HAP-1 (cell line): ENCODE measurements at regions not wholly inside any gene's neighbourhood (a gene's known extent, or its start where the extent isn't known, plus 50 kb on each side); places are given as distances from the start of the nearest gene placed in this dataset.
"Not testable (repeated sequence)": the region's sequence is repeated elsewhere in the genome, so short reads cannot be mapped to it uniquely, and the experiment has no call there.

ENCODE experiments used
- DNase-seq, 2 experiments: peaks; one replicate each; pipeline ENCODE4 v3.0.0-alpha.2; 2016 to 2020; ENCODE audit warnings: low spot score in 2 of 2
- H3K27me3 ChIP-seq: fragments of 250-450 bp; sonication (Bioruptor Pico); 2 replicates; pipeline ENCODE4 v1.5.1; 2020; ENCODE audit warnings: low read depth, mild to moderate bottlenecking, moderate library complexity
- H3K36me3 ChIP-seq: fragments of 250-450 bp; sonication (Bioruptor Pico); replicated peaks from 2 replicates; pipeline ENCODE4 v1.5.1; 2020; ENCODE audit warnings: mild to moderate bottlenecking
- H3K4me1 ChIP-seq: fragments of 250-450 bp; sonication (Bioruptor Pico); 2 replicates; pipeline ENCODE4 v1.5.1; 2020; ENCODE audit warnings: mild to moderate bottlenecking
- H3K4me3 ChIP-seq: fragments of 250-450 bp; sonication (Bioruptor Pico); 2 replicates; pipeline ENCODE4 v1.5.1; 2020; ENCODE audit warnings: mild to moderate bottlenecking, moderate library complexity
- H3K9me3 ChIP-seq: fragments of 250-450 bp; sonication (Bioruptor Pico); 2 replicates; pipeline ENCODE4 v1.5.1; 2020; ENCODE audit warnings: mild to moderate bottlenecking, moderate library complexity
- in situ Hi-C: fragments of 300-500 bp; cut with MboI; formaldehyde crosslinking; loops from 3 replicates; pipeline ENCODE4 v1.14.3; 2020; ENCODE audit warnings: low sequenced_read_pairs, inconsistent platforms, mixed read lengths

DNA sequence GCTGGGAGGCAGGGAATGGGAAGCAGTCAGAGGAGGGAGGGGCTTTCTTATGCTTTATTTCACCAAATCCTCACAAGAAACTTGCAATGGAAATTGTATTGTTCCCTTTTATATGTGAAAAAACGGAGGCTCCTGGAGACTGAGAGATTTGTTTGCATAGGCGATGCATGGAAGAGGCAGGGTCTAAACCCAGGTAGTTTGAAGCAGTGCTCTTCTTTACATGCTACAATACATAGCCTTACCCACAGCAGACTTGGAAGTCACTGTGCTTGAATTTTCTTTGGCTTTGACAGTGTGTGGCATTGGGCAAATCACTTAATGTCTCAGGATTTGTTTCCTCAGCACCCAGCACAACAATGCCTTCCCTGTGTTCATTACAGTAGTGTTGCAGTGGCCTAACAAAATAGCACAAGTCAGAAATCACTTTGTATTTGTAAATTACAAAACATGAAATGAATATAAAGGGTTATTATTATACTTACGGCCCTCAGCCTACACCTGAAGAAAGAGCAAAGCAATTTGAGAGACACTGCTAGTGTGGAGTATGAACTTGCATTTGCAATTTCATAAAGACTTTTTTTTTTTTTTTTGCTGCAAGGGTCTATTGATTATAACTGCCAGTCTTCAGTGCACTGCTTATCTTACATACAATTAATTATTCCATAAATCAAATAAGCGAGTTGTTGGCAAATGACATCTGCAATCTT, 646.4 kb upstream of the KCNMB2 start:
- Histone ChIP-seq H3K4me3 (no peak overlapping the region), H3K4me1 (no peaks in the 10 kb centered on the region), H3K27me3 (no peaks in the 10 kb centered on the region), H3K9me3 (no peaks in the 10 kb centered on the region), H3K36me3 (no peaks in the 10 kb centered on the region)
- DNase-seq, result no peak
- in situ Hi-C loops, result no loop called here

DNA sequence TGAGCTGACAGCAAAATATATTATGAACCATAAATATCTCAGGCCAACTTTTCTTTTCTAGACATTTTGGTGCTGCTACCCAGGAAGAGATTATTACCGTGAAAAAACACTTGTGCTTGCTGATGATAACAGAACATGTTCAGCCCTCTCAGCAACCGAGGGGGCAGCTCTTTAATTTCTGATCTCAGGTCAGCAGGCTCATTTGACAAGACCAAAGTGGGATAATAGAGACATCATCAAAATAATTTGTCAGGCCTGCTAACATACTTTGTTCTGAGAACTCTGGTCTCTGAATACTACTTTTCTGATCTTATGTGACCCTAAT, 645.9 kb upstream of the KCNMB2 start:
- Histone ChIP-seq H3K9me3 (no peaks in the 10 kb centered on the region), H3K36me3 (no peaks in the 10 kb centered on the region), H3K27me3 (no peaks in the 10 kb centered on the region), H3K4me3 (no peak overlapping the region), H3K4me1 (no peaks in the 10 kb centered on the region)
- in situ Hi-C loops, result no loop called here
- no peak for DNase-seq

DNA sequence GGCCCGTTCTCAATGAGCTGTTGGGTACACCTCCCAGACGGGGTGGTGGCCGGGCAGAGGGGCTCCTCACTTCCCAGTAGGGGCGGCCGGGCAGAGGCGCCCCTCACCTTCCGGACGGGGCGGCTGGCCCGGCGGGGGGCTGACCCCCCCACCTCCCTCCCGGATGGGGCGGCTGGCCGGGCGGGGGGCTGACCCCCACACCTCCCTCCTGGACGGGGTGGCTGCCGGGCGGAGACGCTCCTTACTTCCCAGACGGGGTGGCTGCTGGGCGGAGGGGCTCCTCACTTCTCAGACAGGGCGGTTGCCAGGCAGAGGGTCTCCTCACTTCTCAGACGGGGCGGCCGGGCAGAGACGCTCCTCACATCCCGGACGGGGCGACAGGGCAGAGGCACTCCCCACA, 644.7 kb upstream of the KCNMB2 start:
- H3K4me3 ChIP-seq, DNase-seq, H3K36me3 ChIP-seq, in situ Hi-C loops, H3K27me3 ChIP-seq, H3K9me3 ChIP-seq, H3K4me1 ChIP-seq: not testable (repeated sequence)

DNA sequence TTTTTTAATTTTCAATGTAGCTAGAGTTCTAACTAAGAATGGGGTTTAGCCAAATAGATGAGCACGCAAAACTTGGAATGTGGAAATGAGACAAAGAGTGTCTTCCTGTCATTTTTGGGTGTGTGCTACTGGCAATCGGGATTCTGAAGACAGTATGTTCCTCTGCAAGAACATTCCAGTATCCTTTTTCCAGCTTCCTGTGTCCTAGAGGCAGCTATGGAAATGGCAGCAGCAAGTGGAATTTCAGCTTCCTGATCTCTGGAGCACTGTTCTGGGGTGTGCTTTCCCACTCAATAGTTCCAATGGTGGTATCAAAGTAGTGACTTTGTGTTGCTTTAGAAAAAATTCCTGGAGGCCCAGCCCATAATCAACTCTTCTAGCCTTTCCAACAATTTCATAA, 642.9 kb upstream of the KCNMB2 start:
- no peak for DNase-seq
- Histone ChIP-seq H3K9me3 (no peaks in the 10 kb centered on the region; the same call in 1 of the 2 replicates), H3K36me3 (no peaks in the 10 kb centered on the region), H3K4me3 (no peak overlapping the region), H3K27me3 (no peaks in the 10 kb centered on the region), H3K4me1 (no peaks in the 10 kb centered on the region)
- in situ Hi-C loops, result no loop called here

DNA sequence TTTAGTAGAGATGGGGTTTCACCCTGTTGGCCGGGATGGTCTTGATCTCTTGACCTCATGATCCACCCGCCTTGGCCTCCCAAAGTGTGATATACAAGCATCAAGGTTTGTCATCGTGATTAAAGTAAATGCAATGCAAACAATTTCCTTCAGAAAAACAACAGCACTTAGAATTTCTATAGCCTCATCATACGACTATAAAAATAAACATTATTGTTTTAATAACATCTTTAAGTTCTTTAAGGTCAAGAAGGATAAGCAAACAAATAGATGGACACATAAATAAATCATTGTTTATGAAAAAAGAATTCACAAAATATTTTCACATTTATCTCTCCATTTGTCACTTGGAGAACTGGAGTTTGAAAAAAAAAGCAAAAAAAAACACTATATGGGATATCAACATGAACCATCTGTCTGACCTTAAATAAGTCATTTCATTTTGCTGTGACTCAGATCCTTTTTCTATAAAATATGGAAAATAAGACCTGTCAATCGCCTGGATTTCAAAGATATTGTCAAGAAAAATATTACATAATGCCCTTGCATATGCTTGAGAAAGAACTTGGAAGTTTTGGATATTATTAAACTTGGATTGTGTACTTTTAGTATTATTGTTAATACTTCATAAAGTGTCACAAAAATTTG, 642.0 kb upstream of the KCNMB2 start:
- Histone ChIP-seq H3K9me3 (no peaks in the 10 kb centered on the region; the same call in 1 of the 2 replicates), H3K4me1 (no peaks in the 10 kb centered on the region), H3K4me3 (no peak overlapping the region), H3K36me3 (no peaks in the 10 kb centered on the region), H3K27me3 (no peaks in the 10 kb centered on the region)
- in situ Hi-C loops, result no loop called here
- DNase-seq, result no peak

DNA sequence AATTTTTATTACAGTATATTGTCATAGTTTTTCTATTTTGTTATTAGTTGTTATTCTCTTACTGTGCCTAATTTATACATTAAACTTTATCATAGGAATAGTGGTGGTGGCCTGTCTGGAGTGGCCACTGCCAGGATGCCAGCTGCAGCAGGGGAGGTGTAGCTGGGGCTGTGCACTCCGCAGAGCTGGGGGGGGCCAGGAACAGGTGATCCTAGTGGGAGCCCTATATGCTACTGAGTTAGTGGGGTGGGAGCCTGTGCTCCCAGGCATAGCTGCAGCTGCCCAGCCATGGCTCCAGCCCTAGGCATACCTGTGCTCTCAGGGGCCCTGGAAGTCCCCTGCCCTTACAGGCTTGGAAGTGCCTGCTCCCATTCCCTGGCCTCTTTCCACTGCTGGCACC, 638.1 kb upstream of the KCNMB2 start:
- in situ Hi-C loops, result no loop called here
- no peak for DNase-seq
- H3K4me3 ChIP-seq, result no peak overlapping the region

DNA sequence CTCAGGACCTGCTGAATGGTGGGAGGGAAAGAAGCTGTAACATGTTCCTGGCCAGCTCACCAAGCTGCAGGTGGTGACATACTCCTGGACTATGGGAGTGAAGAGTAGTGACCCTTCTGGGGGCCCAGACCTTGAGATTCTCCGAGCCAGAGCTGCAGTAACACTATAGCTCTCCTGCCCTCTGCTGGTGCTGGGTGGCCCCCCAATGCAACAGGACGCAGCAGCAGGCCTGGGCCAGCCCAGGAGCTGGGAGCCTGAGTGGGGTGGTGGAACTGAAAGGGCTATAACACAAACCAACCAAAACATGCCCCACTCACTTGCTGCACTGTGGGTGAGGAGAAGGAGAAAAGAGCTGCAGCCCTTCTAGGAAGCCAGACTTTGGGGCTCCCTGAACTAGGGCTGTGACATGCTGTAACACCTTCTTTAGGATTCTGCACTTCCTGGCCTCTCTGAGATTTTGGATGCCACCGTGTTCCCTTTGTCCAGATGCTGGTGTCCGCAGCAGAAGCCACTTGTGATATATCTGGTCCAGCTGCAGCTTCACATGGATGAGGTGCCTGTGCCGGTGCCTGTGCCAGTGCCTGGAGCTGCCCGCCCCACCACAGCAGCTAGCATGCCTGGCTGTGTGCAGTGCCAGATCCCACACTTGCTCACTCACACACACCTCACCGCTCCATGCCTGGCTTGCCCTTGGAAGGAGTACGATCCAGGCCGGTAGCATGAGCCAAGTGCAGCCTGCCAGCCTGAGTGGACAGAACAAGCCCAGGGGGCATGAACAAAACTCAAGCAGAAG, 636.8 kb upstream of the KCNMB2 start:
- DNase-seq, result no peak
- in situ Hi-C loops, result no loop called here
- H3K27me3 ChIP-seq, result no peaks in the 10 kb centered on the region
- no peaks in the 10 kb centered on the region for H3K4me1 ChIP-seq
- no peaks in the 10 kb centered on the region for H3K36me3 ChIP-seq
- no peaks in the 10 kb centered on the region; the same call in 1 of the 2 replicates for H3K9me3 ChIP-seq
- H3K4me3 ChIP-seq, result no peak overlapping the region

More for the DNA sequence above, 638.1 kb upstream of the KCNMB2 start:
- no peaks in the 10 kb centered on the region for H3K36me3 ChIP-seq
- no peaks in the 10 kb centered on the region; the same call in 1 of the 2 replicates for H3K9me3 ChIP-seq
- H3K4me1 ChIP-seq, result no peaks in the 10 kb centered on the region
- H3K27me3 ChIP-seq, result no peaks in the 10 kb centered on the region

DNA sequence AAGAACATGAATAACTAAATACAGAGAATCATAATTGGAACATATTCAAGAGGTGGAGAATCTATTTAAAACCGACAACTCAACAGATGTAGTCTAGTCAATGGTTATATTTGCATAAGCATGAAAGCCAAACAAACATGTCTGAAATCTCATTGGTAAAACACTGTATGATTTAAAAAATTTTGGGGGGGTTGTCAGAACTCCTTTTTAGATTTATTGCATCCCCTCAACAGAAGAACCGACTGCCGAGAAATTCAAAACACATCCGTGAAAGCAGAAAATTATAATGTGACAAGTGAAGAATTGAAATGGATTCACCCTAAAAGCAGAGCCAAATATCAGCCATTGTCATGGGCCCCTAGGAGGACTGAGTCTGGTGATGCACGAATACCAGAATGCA, 633.4 kb upstream of the KCNMB2 start:
- DNase-seq, result no peak
- in situ Hi-C loops, result no loop called here
- H3K4me1 ChIP-seq, result no peaks in the 10 kb centered on the region
- no peaks in the 10 kb centered on the region for H3K9me3 ChIP-seq
- no peaks in the 10 kb centered on the region for H3K27me3 ChIP-seq
- H3K4me3 ChIP-seq, result no peak overlapping the region
- H3K36me3 ChIP-seq, result no peaks in the 10 kb centered on the region

DNA sequence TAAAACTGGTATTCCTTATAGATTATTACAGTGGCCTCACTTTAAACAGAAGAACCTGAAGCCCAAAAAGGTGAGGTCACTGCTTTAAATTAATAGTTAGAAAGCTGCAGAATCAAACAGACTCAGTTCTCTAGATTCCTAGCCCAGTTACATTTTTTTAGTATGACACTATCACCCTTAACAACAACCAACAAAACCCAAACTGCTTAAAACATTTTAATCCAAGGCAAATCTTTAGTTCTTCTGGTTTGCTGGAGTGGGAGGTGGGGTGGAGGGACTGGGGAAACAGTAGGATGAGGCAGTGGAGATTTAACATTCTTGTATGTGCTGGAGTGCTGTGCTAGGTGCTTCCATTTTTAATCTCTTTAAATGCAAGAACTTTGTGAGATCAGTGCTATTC, 631.6 kb upstream of the KCNMB2 start:
- in situ Hi-C loops, result no loop called here
- Histone ChIP-seq H3K9me3 (no peaks in the 10 kb centered on the region), H3K27me3 (no peaks in the 10 kb centered on the region), H3K4me3 (no peak overlapping the region), H3K4me1 (no peaks in the 10 kb centered on the region), H3K36me3 (no peaks in the 10 kb centered on the region)
- no peak for DNase-seq

DNA sequence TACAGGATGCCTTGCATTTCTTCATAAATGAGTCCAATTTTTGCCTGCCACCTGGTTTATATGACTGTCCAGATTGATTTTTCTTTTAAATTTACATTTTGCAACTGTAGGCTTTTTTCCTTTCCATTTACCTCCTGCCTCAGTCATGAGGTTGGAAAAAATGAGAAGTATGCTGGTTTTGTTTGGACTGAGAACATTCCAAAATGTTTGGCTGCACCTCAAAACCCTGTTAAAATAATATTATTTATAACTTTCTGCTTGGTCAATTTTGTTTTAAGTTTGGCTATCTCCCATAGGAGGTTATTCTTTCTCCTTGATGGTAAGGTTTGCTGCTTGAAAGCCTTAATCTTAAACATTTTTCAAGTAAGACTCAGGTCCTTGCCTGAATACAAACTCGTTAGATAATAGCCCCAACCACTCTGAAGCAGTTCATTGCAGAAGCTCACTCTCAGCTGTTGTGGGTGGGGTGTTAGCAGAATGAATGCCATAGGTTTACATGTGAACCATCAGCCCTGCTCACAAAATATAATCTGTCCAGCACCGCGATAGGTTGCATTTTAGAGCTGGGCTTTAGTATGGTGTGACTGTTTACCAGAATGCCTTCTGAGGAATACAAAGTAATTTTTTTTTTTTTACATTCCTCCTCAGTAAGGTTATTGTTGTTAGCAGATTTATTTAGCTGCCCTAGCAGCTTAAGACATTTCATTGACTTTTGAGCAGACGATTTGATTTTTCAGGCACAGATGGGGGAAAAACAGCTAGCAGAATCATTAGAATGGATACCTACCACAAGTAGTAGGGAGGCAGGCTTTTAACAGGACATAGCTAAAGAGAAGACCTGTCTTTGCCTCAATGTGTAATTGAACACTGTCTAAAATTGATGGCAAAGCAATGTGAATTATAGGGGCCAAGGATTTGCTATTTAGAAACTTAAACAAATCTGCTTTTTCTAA, 630.8 kb upstream of the KCNMB2 start:
- no peaks in the 10 kb centered on the region for H3K4me1 ChIP-seq
- in situ Hi-C loops, result no loop called here
- no peak overlapping the region for H3K4me3 ChIP-seq
- no peaks in the 10 kb centered on the region for H3K36me3 ChIP-seq
- no peaks in the 10 kb centered on the region for H3K27me3 ChIP-seq
- no peaks in the 10 kb centered on the region for H3K9me3 ChIP-seq
- no peak for DNase-seq

DNA sequence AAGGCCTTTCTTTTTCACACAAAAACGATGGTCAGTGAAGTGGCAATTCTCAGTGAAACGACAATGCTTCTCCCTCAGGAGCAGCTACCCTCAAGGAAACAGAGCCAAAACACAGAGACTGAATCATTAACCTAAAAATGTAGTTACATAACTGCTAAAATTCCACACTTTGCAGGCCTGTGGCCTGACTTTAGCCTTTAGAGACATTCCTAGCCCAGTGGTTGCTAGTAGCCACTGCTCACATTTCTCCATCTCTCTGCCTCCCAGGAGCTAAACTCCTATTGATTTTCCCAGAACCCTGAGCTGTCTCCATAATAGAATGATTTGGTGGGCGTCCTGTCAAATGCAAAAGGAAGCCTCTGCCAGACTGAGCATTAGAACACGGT, 630.1 kb upstream of the KCNMB2 start:
- H3K4me3 ChIP-seq, result no peak overlapping the region
- H3K4me1 ChIP-seq, result no peaks in the 10 kb centered on the region
- in situ Hi-C loops, result no loop called here
- no peaks in the 10 kb centered on the region for H3K36me3 ChIP-seq
- no peaks in the 10 kb centered on the region for H3K27me3 ChIP-seq
- DNase-seq, result no peak
- H3K9me3 ChIP-seq, result no peaks in the 10 kb centered on the region

DNA sequence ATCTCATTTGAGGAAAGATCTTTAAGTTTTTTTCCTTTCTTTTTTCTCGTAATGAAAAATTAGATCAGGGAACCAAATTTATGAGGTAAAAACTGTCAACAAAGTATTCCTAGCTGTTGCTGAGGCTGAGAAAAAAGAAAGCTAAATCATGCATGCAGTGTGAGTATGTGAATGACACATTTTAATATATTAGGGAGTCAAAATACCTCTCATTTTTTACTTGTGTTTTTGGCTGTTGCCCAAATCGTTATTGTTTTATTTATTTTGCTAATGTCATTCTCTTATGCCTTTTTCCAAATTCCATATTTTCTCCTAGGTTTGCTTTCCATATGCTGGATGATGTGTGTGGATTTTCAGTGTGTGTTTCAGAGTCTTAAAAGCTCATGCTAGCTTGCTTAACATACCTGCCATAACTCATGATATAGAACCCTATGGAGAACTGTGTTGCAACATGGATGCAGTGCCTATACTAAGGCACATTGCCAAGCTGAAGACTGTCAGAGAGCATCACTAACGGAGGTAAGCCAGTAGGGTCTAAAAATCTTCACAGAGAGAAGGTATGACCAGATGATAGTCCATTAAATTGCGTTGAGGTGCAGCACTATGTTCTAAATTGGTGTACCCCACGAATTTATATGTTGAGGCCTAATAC, 629.5 kb upstream of the KCNMB2 start:
- no peak for DNase-seq
- in situ Hi-C loops, result no loop called here

DNA sequence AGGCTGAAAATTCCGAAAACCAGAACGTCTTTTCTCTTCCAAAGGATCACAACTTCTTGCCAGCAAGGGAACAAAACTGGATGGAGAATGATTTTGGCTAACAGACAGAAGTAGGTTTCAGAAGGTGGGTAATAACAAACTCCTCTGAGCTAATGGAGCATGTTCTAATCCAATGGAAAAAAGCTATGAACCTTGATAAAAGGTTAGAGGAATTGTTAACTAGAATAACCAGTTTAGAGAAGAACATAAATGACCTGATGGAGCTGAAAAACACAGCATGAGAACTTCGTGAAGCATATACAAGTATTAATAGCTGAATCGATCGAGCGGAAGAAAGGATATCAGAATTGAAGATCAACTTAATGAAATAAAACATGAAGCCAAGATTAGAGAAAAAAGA, 626.7 kb upstream of the KCNMB2 start:
- H3K36me3 ChIP-seq, H3K9me3 ChIP-seq, DNase-seq, H3K27me3 ChIP-seq, in situ Hi-C loops, H3K4me3 ChIP-seq, H3K4me1 ChIP-seq: not testable (repeated sequence)

More for the DNA sequence above, 629.5 kb upstream of the KCNMB2 start:
- no peaks in the 10 kb centered on the region for H3K9me3 ChIP-seq
- H3K4me1 ChIP-seq, result no peaks in the 10 kb centered on the region
- H3K4me3 ChIP-seq, result no peak overlapping the region
- H3K27me3 ChIP-seq, result no peaks in the 10 kb centered on the region
- no peaks in the 10 kb centered on the region for H3K36me3 ChIP-seq
